Keratinocyte (primary cell): ENCODE measurements at regions not wholly inside any gene's neighbourhood (a gene's known extent, or its start where the extent isn't known, plus 50 kb on each side); places are given as distances from the start of the nearest gene placed in this dataset.

Experiments
- DNase-seq: peaks from one replicate; pipeline ENCODE4 v3.0.0-alpha.2; 2011; ENCODE audit warnings: low read depth, missing footprints, low spot score
- FAIRE-seq: peaks from 2 replicates; lab custom pipeline; 2011; peaks lifted over from hg19 to GRCh38; lab: Jason Lieb, UNC
- H2AFZ ChIP-seq: 2 replicates; pipeline ENCODE4 v1.6.0; 2012; ENCODE audit warnings: low read length, control low read depth, inconsistent platforms; ENCODE audit not compliant: control insufficient read depth
- H3K27ac ChIP-seq: 2 replicates; pipeline ENCODE4 v1.5.1; 2011; ENCODE audit warnings: low read length; ENCODE audit not compliant: control insufficient read depth, insufficient read depth
- H3K27me3 ChIP-seq: 3 replicates; pipeline ENCODE4 v1.6.0; 2011; ENCODE audit warnings: low read length; ENCODE audit not compliant: control insufficient read depth, insufficient read depth; ENCODE audit errors: extremely low read depth
- H3K36me3 ChIP-seq, 2 experiments: 2 replicates in 1 of 2; 3 replicates in 1 of 2; pipeline ENCODE4 v1.5.1; 2011; ENCODE audit warnings: low read length in 2 of 2, mild to moderate bottlenecking in 1 of 2; ENCODE audit not compliant: control insufficient read depth in 2 of 2, insufficient read depth in 2 of 2; ENCODE audit errors: extremely low read depth in 1 of 2
- H3K4me1 ChIP-seq: 3 replicates; pipeline ENCODE4 v1.5.1; 2011; ENCODE audit warnings: low read length; ENCODE audit not compliant: control insufficient read depth, insufficient read depth; ENCODE audit errors: extremely low read depth
- H3K4me2 ChIP-seq: 3 replicates; pipeline ENCODE4 v1.6.0; 2011; ENCODE audit warnings: low read depth, low read length; ENCODE audit not compliant: control insufficient read depth, insufficient read depth; ENCODE audit errors: extremely low read depth
- H3K4me3 ChIP-seq, 3 experiments: fragments of 200-600 bp in 1 of 3; sonication (generic) in 1 of 3; 2 replicates in 2 of 3; 3 replicates in 1 of 3; pipeline ENCODE4 v1.5.1; 2011 to 2016; ENCODE audit warnings: low read length in 3 of 3, mild to moderate bottlenecking in 3 of 3, control low read depth in 2 of 3, inconsistent platforms in 1 of 3, low read depth in 1 of 3, mixed read lengths in 1 of 3, mixed run types in 1 of 3, moderate library complexity in 1 of 3; ENCODE audit not compliant: control insufficient read depth in 2 of 3, insufficient read depth in 2 of 3; ENCODE audit errors: extremely low read depth in 1 of 3
- H3K79me2 ChIP-seq: 2 replicates; pipeline ENCODE4 v1.6.0; 2012; ENCODE audit warnings: low read length; ENCODE audit not compliant: control insufficient read depth, insufficient read depth
- H3K9ac ChIP-seq: 3 replicates; pipeline ENCODE4 v1.6.0; 2011; ENCODE audit warnings: low read length; ENCODE audit not compliant: control insufficient read depth, insufficient read depth; ENCODE audit errors: extremely low read depth
- H3K9me1 ChIP-seq: 3 replicates; pipeline ENCODE4 v1.6.0; 2011; ENCODE audit warnings: low read length; ENCODE audit not compliant: control insufficient read depth, insufficient read depth; ENCODE audit errors: extremely low read depth
- H3K9me3 ChIP-seq: 2 replicates; pipeline ENCODE4 v1.5.1; 2012; ENCODE audit warnings: low read depth, low read length; ENCODE audit not compliant: control insufficient read depth
- H4K20me1 ChIP-seq: 3 replicates; pipeline ENCODE4 v1.6.0; 2011; ENCODE audit warnings: low read length; ENCODE audit not compliant: control insufficient read depth, insufficient read depth; ENCODE audit errors: extremely low read depth
- EZH2 ChIP-seq: IDR thresholded peaks from one replicate; pipeline ENCODE4 v1.6.1; 2012; ENCODE audit warnings: inconsistent platforms, mild to moderate bottlenecking, low read length, moderate library complexity
- dilution Hi-C: fragments of 300-500 bp; cut with MboI; formaldehyde crosslinking; loops from one replicate; pipeline ENCODE4 v1.7.0; 2020; ENCODE audit warnings: low sequenced_read_pairs; ENCODE audit not compliant: extremely low pct_ligation_motif_present
- TF ChIP-seq, protein P1 (sequence below), 3 experiments: IDR thresholded peaks in 1 of 3; conservative IDR thresholded peaks in 1 of 3; optimal IDR thresholded peaks in 1 of 3; 2 replicates in 2 of 3; 3 replicates in 1 of 3; pipeline versions ENCODE3 to v1.5.1; 2011; ENCODE audit warnings: low read length in 3 of 3, mild to moderate bottlenecking in 3 of 3, moderate library complexity in 2 of 3, control low read depth in 1 of 3, inconsistent platforms in 1 of 3; ENCODE audit not compliant: insufficient read depth in 2 of 3; ENCODE audit errors: extremely low read depth in 1 of 3

DNA sequence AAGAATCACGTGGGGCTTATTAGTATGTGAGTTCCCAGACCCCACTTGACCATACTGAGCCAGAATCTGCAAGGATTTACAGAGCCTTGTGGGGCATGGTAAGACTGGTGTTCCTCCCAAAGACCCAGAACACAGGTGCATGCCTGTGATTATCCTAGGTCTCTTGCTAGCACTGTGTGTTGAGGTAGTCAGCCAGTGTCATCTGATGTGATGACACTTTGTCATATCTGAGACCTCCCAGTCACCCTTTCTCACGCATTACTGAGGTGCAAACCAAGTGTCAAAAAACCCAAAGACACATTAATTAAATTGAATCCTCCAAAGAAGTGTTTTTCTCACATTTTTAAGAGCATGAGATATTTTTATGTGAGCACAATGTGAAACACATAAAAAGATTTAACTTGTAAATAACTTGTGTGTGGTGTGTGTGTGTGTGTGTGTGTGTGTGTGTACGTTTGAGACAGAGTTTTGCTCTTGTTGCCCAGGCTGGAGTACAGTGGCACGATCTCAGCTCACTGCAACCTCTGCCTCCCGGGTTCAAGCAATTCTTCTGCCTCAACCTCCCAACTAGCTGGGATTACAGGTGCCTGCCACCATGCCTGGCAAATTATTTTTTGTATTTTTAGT, 162.0 kb upstream of the PRPS1L1 start:
- dilution Hi-C loops = no loop called here
- no peak for FAIRE-seq

DNA sequence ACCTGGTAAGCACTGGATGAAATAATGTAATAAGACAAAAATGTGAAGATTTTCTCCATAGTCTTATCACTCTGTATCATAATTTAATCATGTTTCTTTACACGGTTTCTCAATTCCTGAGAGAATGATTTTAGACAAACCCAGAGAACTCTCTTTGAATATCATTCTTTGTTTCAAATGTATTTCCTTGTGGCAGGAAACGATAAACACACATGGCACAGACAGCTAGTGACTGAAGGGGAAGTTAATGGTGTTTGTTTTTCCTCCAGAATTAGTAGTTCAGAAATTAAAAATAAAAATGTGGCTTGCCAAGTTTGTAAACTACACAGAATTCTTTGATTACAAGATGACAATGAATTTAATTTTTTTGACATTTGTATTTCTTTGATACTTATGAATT, 163.7 kb upstream of the PRPS1L1 start:
- H3K27me3 ChIP-seq = peaks cover 2% of the 10 kb centered on the region
- H3K36me3 ChIP-seq = no peaks in the 10 kb centered on the region
- H3K9me3 ChIP-seq = no peaks in the 10 kb centered on the region
- no peak overlapping the region for H3K9ac ChIP-seq
- no peaks in the 10 kb centered on the region for H3K79me2 ChIP-seq
- no peaks in the 10 kb centered on the region for H4K20me1 ChIP-seq
- no peaks in the 10 kb centered on the region for H3K9me1 ChIP-seq
- dilution Hi-C loops = no loop called here
- no peak overlapping the region for H2AFZ ChIP-seq
- H3K4me2 ChIP-seq = no peak overlapping the region
- no peak for DNase-seq
- no peak overlapping the region for H3K27ac ChIP-seq
- TF ChIP-seq, protein P1, sequence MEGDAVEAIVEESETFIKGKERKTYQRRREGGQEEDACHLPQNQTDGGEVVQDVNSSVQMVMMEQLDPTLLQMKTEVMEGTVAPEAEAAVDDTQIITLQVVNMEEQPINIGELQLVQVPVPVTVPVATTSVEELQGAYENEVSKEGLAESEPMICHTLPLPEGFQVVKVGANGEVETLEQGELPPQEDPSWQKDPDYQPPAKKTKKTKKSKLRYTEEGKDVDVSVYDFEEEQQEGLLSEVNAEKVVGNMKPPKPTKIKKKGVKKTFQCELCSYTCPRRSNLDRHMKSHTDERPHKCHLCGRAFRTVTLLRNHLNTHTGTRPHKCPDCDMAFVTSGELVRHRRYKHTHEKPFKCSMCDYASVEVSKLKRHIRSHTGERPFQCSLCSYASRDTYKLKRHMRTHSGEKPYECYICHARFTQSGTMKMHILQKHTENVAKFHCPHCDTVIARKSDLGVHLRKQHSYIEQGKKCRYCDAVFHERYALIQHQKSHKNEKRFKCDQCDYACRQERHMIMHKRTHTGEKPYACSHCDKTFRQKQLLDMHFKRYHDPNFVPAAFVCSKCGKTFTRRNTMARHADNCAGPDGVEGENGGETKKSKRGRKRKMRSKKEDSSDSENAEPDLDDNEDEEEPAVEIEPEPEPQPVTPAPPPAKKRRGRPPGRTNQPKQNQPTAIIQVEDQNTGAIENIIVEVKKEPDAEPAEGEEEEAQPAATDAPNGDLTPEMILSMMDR (optimal IDR thresholded peaks at IDR 0.05 in 1 of 3, IDR thresholded peaks at IDR 0.05 in 1 of 3, conservative IDR thresholded peaks at IDR 0.05 in 1 of 3; ENCODE audit: extremely low read depth in 1 of 3, insufficient read depth in 2 of 3, low read length in 3 of 3) = no peak
- TF ChIP-seq EZH2 = no peak
- FAIRE-seq = no peak
- no peak overlapping the region for H3K4me3 ChIP-seq
- no peaks in the 10 kb centered on the region for H3K4me1 ChIP-seq

More for the DNA sequence above, 162.0 kb upstream of the PRPS1L1 start:
- Histone ChIP-seq H3K79me2 (no peaks in the 10 kb centered on the region), H3K27ac (no peak overlapping the region), H3K4me2 (no peak overlapping the region), H3K4me1 (no peaks in the 10 kb centered on the region), H3K9me1 (no peaks in the 10 kb centered on the region), H4K20me1 (no peaks in the 10 kb centered on the region), H3K36me3 (no peaks in the 10 kb centered on the region), H3K4me3 (no peak overlapping the region), H3K9me3 (no peaks in the 10 kb centered on the region), H3K9ac (no peak overlapping the region), H3K27me3 (no peaks in the 10 kb centered on the region), H2AFZ (no peak overlapping the region)
- no peak for TF ChIP-seq EZH2
- TF ChIP-seq, protein P1 (optimal IDR thresholded peaks at IDR 0.05 in 1 of 3, IDR thresholded peaks at IDR 0.05 in 1 of 3, conservative IDR thresholded peaks at IDR 0.05 in 1 of 3; ENCODE audit: extremely low read depth in 1 of 3, insufficient read depth in 2 of 3, low read length in 3 of 3) = no peak
- DNase-seq = no peak
